Kidney epithelial cell (primary cell): ENCODE measurements at regions not wholly inside any gene's neighbourhood (a gene's known extent, or its start where the extent isn't known, plus 50 kb on each side); places are given as distances from the start of the nearest gene placed in this dataset.

Source experiments
- DNase-seq: peaks from one replicate; pipeline ENCODE4 v3.0.0-alpha.2; 2010; ENCODE audit warnings: low read depth
- H3K27me3 ChIP-seq: 2 replicates; pipeline ENCODE4 v1.6.0; 2011; ENCODE audit warnings: low read length; ENCODE audit not compliant: control insufficient read depth, insufficient read depth
- H3K36me3 ChIP-seq: 2 replicates; pipeline ENCODE4 v1.5.1; 2011; ENCODE audit warnings: low read length; ENCODE audit not compliant: control insufficient read depth, insufficient read depth
- H3K4me3 ChIP-seq: 2 replicates; pipeline ENCODE4 v1.5.1; 2011; ENCODE audit warnings: low read depth, mild to moderate bottlenecking, control low read depth, low read length
- CTCF ChIP-seq: IDR thresholded peaks from 2 replicates; pipeline ENCODE4 v1.5.1; 2011; ENCODE audit warnings: mild to moderate bottlenecking, moderate library complexity, low read length, control low read depth, inconsistent platforms; ENCODE audit not compliant: insufficient read depth, poor library complexity, severe bottlenecking

DNA sequence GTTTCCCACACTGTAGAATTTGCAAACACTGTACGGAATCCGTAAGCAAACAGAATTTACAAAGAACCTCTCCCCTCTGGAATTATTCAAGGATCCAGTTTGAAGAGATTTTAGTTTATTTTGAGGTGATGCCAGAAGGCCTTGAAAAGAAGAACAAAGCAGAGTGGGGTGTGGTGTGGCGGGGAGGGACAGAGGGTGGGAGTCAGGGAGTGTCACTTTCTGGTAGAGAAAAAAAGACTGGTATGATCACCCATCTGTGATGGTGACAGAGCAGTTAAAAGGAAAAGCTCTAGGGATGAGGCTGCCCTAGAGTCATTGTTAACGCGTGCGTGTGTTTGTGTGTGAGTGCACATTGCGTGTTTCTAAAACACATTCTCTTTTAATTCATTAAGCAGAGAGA is 97.0 kb upstream of the F13A1 start:
- H3K36me3 ChIP-seq = no peaks in the 10 kb centered on the region
- H3K4me3 ChIP-seq = no peak overlapping the region
- no peak for TF ChIP-seq CTCF
- H3K27me3 ChIP-seq = no peaks in the 10 kb centered on the region
- DNase-seq = no peak

DNA sequence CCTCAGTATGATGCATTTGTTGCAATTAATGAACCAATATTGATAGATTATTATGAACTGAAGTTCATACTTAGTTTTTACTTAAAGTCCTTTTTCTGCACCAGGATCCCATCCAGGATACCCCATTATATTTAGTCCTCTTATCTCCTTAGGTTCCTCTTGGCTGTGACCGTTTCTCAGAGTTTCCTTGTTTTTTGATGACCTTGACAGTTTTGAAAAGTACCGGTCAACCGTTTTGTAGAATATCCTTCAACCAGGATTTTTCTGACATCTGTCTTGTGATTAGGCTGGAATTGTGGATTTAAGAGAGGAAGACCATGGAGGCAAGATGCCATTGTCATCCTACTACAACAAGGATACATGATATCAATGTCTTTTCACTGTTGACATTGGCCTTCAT is 98.0 kb upstream of the F13A1 start:
- Histone ChIP-seq H3K4me3 (no peak overlapping the region), H3K27me3 (no peaks in the 10 kb centered on the region), H3K36me3 (no peaks in the 10 kb centered on the region)
- TF ChIP-seq CTCF = no peak
- no peak for DNase-seq

DNA sequence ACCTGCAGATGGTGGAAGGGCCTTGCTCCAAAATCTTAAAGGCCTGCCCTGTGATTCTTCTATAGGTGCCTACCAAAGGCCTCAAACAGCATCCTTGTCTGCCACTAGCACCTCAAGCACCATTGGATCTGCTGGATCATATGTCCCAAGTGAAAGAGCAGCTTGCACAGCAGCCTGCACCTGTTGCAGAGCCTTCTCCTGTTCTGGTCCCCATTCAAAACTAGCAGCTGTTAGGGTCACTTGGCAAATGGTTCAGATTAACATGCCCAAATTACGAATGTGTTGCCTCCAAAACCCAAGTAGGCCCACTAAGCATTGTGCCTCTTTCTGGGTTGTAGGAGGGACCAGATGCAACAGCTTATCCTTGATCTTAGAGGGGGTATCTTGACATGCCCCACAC is 99.6 kb upstream of the F13A1 start:
- no peak overlapping the region for H3K4me3 ChIP-seq
- H3K27me3 ChIP-seq = no peaks in the 10 kb centered on the region
- DNase-seq = no peak
- H3K36me3 ChIP-seq = no peaks in the 10 kb centered on the region
- no peak for TF ChIP-seq CTCF

DNA sequence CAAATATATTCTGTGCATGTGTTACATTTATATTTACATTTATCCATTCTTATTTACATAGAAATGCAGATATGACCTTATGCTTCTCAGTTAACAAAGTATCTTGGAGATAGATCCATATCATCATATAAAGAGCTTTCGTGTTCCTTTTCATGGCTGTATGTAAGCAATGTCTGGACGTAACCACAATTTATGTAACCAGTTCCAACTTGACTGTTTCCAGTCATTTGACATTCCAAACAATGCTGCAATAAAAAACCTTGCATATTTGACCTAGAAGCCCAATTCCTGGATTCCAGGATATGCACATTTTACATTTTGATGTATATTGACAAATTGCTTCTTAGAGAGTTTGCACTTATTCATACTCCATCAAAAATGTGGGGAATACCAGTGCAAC is 113.7 kb upstream of the F13A1 start:
- TF ChIP-seq CTCF = no peak
- no peak overlapping the region for H3K4me3 ChIP-seq
- no peak for DNase-seq
- no peaks in the 10 kb centered on the region for H3K36me3 ChIP-seq
- H3K27me3 ChIP-seq = no peaks in the 10 kb centered on the region

DNA sequence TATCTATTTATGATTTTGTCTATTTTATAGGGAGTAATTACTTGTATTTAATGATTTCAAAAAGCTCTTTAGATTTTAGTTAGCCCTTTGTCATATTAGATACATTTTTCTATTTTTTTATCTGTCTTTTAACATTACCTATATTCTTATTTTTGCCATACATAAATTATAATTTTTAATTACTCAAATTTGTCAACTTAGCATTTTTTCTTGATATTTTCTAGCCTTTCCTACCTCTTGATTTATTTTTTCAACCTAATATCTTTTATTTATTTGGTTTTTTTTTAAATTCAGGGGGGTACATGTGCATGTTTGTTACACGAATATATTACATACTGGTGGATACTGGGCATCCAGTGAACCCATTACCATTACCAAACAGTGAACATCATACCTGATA is 114.3 kb upstream of the F13A1 start:
- no peak for TF ChIP-seq CTCF
- Histone ChIP-seq H3K4me3 (no peak overlapping the region), H3K27me3 (no peaks in the 10 kb centered on the region), H3K36me3 (no peaks in the 10 kb centered on the region)
- no peak for DNase-seq

GRCh38 chr6:6436366-6436765 is 115.9 kb upstream of the F13A1 start:
- Histone ChIP-seq H3K36me3 (no peaks in the 10 kb centered on the region), H3K4me3 (no peak overlapping the region), H3K27me3 (no peaks in the 10 kb centered on the region)
- DNase-seq = no peak
- TF ChIP-seq CTCF = no peak
